Activated CD4-positive, CD25-positive, alpha-beta regulatory T cell treated with anti-CD3 and anti-CD28 coated beads, Interleukin-2, amount 50 U/mL, for 72 hours (primary cell): ENCODE measurements at regions not wholly inside any gene's neighbourhood (a gene's known extent, or its start where the extent isn't known, plus 50 kb on each side); places are given as distances from the start of the nearest gene placed in this dataset.

Experiments used
- DNase-seq: peaks from one replicate; pipeline ENCODE4 v3.0.0; 2021

DNA sequence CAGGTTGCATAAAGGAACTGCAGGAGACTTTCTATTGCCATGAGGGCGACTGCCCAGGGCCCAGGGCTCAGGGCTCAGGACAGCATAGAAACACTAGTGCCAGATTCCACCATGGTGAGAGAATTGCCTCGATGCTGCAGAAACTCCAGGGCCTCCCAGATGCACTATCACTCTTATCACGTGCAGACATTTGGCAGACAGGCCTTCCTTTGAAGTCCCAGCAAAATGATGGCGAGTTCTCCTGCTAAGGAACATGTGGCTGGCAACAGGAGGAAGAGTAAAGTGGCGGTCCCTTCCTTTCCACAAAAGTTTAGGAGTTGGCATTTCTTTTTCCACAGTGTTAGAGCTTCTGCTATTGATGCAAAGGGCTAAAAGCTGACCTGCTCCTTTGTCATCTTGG is 214.0 kb upstream of the LNX1 start:
- DNase-seq: no peak

DNA sequence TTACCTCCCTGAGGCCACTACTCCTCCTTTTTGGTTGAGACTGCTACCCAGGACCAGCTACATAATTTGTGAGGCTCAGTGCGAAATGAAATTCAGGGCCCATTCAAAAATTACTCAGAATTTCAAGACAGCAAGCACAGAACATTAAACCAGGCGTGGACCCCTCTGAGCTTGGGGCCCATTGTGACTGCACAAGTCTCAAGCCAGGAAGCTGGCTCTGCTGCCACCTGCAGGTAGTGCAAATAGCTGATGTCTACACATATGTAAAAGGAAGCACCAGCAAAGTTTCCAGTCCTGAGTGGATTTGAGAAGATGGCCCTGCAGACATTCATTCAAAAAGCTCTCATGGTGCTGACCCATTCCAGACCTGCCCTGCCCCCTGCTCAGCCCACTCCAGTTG is 213.4 kb upstream of the LNX1 start:
- DNase-seq: no peak

DNA sequence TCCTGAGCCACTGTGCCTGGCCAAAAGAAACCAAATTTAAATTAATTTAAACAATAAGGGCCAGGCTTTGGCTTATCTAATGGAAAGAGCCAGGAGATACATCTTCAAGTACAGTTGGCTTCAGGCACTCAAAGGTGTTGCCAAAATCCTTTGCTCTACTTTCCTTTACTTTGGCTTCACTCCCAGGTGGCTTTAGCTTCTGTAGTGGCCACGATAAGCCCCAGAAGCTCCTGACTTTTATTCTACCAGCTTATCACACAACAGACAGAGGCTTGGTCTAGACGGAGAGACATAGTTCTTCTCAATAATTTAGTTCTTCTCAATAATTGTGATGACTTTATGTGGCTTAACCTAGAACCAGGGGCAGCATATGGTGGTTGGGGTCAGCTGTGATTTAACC is 211.2 kb upstream of the LNX1 start:
- DNase-seq: no peak

DNA sequence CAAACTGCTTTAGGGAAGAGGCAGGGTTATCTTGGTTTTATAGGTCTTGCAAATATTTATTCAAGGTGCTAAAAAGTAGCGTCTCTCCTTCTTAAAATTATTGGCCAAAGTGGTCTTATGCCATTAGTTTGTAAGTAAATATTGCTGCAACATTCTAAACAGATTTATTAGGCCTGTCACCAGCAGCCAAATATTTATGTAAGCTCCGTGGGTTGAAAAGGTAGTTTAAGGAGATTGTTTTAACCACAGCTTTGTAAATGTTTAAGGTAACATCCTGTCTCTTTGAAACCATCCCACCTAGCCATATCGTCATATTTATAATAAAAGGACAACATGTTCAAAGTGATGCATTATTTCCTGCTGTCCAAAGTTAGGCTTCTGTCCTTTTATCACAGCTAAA is 210.1 kb upstream of the LNX1 start:
- no peak for DNase-seq

DNA sequence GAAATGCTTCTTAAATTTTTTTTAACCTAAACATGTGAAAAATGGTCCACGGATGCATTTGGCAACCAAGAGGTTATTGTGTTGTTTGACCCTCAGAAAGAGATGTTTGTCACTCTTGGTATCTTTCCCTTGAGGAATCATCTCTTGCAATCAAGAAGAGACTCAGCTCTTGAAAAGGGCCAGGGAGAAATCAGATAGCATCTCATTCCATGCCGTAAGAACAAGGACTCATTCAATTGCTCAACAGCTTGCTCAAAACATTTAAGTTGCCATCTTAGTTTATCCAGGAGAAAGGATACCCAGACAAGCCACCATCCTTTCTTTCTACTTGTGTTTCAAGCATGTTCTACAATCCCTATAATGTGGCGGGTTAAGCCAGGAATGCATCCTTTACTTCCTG is 209.5 kb upstream of the LNX1 start:
- DNase-seq: no peak

DNA sequence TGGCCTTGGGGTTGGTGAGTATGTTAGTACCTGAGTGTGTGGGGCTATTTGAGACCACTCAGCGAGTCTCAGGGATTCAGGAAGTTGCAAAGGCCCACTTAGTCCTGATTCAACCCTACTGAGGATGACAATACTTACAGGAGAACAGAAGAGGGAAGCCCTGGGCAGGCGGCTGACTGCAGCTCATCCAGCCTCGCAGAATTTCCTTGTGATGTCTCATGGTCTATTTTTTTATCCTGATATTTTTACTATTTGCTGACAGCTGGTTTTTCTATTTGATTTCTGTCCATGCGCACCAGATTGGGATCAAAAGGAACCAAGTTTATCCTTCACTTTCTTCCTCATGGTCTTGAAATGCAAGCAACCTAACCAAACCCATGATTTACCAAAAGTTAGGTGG is 201.8 kb upstream of the LNX1 start:
- no peak for DNase-seq

DNA sequence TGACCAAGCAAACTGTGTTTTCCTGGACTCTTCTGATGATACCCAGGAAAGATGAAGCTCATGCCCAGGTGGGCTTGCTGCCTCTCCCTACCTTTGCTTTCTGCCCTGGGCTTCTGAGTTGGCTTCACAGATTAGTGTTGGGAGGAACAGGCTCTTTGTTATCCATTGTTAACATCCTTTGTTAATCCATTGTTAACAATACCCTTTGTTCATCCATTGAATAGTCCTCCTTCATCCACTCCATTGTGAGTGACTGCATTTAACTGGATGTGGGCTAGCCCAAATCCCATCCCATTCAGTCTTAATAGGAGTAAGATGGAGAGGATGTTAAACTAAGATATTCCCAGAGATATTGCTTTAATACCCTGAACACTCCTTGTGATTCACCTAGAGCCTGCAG is 199.0 kb upstream of the LNX1 start:
- DNase-seq: no peak

DNA sequence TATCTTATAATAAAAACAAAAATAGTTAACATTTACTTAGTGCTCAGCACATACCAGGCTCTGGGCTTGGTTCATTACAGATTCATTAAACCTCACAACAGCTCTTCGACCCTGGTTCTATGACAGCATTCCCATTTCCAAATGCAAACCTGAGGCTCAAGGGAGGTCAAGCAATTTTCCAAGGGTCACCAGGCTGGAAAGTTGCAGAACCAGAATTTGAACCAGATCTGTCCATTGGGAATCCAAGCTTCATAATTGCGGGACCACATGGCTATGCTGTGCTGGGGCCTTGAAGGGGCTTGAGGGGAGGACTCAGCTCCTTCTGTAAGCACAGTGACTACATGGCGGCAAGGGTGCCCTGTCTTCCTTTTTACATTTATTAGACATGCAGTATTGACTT is 197.3 kb upstream of the LNX1 start:
- no peak for DNase-seq

DNA sequence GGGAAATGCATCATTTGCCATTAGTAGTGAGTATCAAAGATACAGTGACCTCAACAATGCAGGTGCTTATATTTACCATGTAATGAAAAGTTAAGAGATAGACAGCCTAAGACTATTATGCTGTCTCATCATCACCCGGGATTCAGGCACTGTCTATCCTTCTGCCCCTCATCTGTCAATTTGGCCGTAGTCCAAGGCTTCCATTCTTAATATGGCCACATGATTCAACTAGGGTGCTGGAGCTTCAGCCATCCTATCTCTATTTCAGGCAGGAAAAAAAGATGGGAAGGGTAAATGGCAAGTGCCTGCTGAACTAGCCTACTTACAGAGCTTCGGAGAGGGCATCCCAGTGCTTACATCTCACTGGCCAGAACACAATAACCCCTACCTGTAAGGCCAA is 196.7 kb upstream of the LNX1 start:
- DNase-seq: no peak

DNA sequence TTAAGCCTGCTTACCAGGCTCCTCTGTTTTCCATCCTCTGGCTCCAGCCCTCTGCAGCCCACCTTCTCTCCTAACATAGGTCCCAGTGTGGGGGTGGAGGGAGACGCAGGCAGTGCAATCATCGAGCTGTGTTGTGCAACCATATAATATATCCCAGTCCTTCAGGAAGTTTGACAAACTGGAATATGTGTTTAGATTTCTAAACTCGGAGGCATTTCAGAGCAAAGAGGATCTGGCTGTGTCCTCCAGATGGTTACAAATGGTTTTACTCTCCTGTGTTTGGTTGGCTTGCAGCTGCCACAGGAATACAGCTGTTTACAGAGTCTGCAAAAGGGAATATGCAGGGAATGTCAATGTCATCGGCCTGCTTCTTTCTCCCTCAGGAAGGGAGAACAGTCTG is 195.3 kb upstream of the LNX1 start:
- DNase-seq: no peak

DNA sequence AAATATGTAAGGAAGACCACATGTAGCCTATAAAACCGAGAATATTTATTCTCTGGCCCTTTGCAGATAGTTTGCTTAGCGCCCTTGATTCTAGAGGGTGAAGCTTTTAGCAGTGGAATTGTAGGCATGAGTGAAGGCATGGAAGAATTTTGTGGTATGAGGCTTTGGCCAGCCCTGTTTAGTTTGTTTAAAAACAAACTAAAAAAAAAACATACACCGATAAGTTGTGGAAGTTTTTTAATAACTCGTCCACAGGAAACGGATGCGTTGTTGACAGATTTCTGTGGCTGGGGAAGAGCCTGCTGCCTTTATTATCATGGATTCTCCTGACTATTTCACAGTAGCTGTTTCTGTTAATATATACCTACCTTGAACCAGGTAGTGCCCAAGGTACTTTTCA is 194.7 kb upstream of the LNX1 start:
- DNase-seq: no peak

DNA sequence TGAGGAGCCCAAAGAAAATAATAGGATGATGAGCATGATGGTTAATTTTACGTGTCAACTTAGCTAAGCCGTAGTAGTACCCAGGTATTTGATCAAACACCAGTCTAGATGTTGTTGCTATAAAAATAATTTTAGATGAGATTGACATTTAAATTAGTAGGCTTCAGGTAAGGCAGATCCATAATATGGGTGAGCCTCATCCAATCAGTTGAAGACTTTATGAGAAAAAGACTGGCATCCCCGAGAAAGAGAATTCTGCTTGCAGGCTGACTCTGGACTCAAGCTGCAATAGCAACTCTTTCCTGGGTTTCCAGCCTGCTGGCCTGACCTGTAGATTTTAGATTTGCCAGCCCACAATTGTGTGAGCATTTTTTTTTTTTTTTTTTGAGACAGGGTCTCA is 192.8 kb upstream of the LNX1 start:
- DNase-seq: no peak

DNA sequence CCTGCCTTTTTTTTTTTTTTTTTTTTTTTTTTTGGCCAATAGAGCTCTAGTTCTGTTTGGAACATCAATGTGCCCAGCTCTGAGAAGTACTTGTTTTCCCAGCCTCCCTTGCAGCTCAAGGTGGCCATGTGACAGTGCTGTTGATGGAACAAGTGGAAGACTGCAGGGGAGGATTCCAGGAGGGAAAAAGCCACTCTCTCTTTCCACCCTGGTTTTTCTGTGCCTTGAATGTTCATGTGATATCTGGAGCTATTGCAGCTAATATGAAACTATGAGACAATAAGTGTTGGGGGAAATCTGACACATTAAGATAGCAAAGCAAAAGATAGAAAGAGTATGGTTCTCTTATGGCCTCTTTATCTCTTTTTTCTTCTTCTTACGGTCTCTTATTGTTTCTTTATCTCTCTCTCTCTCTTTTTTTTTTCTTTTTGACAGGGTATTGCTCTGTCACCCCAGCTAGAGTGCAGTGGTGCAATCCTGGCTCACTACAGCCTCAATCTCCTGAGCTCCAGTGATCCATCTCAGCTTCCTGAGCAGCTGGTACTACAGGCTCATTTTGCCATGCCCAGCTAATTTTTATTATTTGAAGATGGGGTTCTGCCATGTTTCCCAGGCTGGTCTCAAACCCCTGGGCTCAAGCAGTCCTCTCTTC is 192.0 kb upstream of the LNX1 start:
- DNase-seq: no peak

DNA sequence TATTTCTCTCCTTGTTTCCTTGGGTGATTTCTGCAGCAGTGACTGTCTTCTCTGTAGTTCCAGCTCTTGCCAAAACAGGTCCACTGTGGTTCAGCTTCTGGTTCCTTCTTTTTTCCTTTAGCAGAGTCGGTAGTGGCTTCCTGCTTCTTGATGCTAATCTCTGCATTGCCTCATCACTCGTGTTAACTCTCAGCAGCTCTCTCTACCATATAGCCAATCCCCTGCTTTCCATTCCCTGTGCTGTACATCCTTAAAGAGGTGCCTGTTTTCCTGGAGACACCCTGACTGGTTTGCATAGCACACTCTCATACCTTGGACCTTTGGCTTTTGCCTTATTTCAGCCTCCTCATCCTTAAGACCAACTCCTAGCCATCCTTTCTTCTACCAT is 191.2 kb upstream of the LNX1 start:
- no peak for DNase-seq

DNA sequence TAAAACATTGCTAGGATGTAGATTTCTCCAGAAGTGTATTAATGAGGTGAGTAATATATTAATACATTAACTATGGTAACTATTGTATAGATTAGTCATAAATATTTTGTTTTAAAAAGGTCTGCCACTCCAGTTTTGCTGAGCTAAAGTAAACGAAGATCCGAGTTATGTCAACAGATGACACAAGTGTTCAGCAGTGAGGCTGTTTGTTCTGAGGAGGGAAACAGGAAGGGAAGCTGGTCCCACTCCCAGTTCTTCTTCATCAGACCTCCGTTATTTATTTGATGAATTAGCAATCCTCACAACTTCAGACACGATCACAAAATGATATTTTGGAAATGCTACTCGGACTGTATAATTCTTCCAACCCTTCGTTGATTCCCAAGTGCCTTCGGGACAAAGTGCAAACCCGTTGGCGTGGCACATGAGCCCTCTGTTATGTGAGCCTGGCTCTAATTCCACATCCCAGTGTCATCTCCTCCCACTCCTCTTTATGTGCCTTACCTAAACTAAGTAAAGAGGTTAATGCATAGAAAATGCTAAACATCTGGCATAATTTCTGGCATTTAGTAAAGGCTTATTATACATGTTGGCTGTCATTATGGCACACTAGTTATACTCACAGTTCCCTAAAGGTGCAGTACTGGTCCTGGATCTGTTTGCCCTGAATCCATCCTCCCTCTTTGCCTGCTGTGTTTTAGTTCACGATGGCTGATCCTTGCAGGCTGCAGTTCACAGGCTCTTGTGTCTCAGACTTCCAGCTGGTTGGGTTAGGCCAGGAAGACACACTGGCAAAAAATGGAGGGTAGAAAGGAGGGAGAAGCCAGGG is 190.6 kb upstream of the LNX1 start:
- DNase-seq: no peak

DNA sequence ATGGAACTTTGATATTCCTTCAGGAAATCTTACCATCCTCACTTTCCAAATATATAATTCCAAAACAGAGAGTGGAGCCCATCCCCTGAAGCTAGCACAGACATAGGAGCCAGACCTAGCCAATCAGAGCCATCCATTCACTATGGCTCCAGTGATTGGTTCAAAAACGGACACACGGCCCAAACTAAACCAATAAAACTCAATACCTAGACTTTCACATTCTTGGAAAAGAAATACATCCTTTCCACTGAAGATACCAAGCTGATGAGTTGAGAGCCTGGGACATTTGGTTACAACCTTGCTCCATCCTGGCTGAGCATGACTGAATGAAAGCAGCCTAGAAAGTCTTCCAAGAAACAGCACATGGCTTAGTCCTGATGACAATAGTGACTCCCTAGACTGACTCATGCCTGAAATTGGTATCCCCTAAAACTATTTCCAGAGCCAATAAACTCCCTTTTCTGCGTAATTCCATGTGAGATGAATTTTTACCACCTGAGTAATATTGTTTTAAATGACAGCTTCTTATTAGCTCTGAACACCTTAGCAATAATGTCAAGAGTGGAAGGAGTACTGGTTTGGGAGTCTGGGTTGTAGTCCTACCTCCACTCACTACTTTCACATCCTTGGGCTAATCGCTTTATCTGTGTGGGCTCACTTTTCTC is 189.6 kb upstream of the LNX1 start:
- DNase-seq: no peak

DNA sequence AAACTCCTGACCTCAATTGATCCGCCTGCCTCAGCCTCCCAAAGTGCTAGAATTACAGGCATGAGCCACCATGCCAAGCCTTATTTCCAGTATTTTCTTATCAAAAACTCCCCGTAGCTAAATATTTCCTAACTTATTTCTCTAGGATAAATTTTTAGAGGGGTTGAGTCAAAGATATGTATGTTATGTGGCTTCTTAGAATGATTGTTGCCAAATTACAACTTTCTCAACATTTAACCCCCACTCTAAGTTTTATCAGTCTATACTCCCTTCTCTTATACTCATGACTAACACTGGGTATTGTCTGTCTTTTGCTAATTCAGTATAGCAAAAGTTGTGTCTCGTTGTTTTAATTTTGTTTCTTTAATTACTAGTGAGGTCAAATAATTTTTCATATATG is 187.7 kb upstream of the LNX1 start:
- no peak for DNase-seq

DNA sequence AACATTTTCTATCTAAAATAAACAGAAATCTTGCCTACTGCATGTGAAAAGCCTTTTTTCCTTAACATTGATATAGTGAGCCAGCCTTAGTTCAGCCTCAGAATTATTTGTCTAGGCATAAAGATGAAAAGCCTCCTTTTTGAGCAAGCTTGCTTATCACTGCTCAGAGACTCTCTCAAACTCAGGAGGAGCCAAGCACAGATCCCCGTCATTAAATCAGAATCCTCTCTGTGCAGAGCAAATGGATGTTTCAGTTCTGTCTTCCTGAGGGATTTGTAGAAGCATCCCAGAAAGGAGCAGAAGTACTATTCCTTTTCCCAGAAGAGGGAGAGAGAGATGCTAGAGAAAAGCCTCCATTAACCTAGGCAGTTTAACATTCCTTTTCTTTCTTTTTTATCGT is 186.9 kb upstream of the LNX1 start:
- no peak for DNase-seq

DNA sequence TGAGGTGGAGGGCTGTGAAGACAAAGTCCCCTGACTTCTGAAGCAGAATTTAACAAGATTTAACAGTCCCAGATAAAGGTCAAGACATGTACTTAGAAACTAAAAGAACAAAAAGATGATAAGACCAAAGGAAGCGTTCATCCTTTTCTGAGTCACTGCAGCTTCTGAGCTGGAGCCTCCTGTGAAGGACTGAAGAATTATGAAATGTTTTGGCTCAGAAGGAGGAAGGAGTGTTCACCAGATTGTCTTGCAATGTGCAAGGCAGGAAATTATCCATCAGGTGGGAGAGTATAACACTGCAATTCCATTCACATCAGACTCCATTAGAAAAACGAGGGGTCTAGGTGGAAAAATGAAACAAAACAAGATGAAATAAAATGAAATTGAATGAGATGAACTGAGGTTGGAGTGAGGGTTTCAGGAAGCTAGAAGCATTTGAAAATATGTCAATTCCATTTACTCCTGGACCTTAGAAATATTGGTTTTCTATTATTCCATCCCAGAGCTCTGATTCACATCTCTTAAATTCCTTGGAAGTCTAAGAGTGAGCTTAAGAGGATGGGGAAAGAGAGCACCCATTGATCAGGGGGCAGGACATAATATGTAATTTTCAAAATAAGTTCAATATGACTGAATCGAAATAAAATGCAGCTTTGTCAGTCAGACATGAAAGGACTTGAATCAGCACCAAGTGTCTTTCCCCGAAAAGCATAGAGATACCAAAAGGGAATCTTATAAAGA is 186.1 kb upstream of the LNX1 start:
- DNase-seq: no peak

DNA sequence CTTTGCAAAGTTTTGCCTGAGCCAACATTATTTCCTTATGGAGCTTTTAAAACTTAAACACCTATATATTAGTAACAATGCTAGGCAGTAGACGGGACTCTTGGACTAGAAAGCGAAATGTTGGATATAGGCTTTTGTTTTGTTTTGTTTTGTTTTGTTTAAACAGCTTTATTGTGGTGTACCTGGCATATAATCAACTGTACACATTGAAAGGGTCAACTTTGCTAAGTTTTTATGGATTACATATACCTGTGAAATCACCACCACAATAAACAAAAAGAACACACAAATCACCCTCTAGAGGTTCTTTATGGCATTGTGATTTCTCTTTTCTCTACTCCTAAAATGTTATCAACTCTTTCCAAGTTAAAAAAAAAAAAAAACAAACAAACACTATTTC is 184.9 kb upstream of the LNX1 start:
- no peak for DNase-seq

DNA sequence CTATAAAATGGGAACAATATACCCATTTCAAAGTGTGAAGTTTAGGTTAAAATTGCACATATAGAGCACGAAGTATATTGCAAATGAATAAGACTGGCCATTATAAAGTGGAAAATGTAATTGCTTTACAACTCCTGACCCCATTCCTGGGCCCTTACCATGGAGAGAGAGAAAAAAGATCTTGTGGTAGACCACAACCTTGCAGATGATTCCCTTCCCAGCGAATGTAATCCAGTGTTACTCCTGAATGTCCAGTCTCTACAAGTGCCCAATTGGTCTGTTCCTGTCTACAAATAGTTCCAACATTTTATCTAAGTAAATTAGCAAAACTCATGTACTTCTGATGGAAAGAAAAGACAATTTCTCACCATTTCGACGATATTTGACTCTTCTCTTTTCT is 184.1 kb upstream of the LNX1 start:
- DNase-seq: no peak

DNA sequence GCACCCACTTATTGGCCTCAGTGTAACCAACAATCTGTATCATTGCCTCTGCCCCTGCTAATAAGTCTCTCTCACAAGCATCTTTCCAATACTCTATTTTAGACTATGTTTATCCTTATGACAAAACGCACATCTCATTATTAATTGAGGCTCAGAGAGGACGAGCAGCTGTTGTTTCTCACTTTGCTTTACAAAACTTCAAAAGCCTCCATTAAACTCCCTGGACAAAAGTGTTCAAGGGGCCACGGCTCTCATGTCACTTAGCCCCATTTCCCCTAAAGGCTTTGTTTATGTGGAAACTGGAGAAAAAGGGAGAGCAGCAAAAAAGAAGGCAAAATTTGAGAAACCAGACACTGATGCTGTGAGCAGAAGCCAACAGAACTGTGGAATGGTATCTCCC is 180.0 kb upstream of the LNX1 start:
- DNase-seq: no peak

DNA sequence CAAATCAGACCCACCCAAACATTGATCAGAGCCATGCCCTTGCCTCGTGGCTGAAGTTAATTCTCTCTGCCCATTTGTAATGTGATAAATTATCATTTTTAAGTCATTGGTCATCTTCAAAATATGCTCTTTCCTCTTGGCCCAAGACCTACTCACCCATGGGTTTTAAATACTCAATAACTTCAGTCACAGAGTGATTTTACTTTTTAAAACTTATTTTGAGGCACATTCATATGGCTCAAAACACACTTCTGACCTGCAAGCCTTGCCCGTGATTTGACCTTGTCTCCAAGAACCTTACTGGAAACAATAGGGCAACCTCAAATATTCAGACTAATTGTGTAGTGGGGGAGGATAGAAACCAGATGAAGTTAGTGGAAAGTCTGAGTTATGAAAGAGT is 176.2 kb upstream of the LNX1 start:
- no peak for DNase-seq
